ENCODE measurements at regions not wholly inside any gene's neighbourhood (a gene's known extent, or its start where the extent isn't known, plus 50 kb on each side); places are given as distances from the start of the nearest gene placed in this dataset.

DNA sequence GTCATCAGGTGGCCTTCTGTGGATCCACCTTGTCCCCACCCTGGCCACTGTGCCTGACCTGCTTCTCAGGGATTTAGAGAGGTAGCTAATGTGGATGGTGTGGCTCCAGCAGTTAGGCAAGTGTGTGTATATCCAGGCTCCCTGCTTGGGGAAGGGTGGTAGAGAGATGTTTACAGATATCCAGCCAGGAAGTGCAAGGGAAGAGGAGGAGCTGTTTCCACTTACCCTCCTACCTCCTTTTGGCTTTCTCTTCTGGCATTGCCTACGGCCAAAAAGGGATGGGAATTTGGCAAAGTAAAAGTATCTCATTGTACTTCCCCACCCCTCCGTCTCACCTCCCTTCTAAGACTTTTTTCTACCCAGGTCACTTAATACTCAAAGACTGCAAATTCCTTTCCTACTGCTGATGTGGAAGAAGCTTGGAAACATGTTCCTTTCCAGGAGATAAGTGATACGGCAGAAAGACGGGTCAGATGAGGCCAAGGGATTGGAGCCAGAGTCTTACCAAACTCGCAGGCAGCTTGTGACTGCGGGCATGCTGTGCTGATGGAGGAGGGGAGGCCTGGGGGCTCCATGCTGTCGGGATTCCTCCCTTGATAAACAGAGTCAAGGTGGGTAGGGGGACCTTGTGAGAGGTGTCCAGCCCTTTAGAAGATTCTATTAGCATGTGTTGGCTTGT is 253.4 kb downstream of the PRL start (continued):
- TF ChIP-seq MAFK (IDR thresholded peaks at IDR 0.05; ENCODE audit: low read depth, low read length) = no peak

DNA sequence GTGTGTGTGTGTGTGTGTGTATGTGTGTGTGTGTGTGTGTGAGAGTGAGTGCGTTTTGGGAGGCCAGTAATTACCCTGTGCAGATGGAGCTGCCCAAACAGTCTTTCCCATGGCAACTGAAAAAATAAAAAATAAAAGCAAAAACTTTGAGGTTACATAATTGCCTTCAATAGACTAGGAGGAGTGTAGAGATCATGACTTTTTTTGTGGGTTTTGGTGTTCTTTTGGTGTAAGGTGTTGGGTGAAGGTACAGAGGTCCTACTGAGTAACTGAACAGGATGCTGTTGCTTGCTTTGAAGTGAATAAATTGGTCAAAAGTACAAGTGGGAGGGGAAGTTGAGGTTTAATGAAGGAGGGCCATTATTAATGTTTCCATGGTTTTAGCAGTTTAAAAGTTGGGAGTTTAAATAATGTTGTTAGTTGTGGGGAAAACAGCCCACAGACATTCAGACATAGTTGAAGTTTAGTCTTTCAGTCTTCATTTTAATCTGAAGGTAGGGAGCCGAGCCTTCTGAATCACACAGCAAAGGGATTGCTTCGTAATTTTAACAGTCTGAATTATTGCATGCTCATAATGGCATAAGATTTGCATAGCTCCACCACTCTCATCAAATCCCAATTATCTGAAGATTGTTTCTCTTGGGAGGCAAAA is 251.4 kb downstream of the PRL start:
- no peaks in the 10 kb centered on the region for H3K27me3 ChIP-seq (ENCODE audit: control insufficient read depth, insufficient read depth, low read length)
- no peak overlapping the region for H3K9ac ChIP-seq (ENCODE audit: low read depth, low read length)
- no peak overlapping the region for H3K4me2 ChIP-seq (ENCODE audit: low read depth, low read length)
- peaks cover 0 to 9% of the 10 kb centered on the region in 2 experiments; a peak in 1 of 4 replicates for H3K79me1 ChIP-seq (ENCODE audit: low read depth in 1 of 2, low read length in 2 of 2)
- H4K91ac ChIP-seq (ENCODE audit: insufficient read depth, low read depth, low read length) = no peak overlapping the region
- H3K4me1 ChIP-seq (ENCODE audit: control insufficient read depth, insufficient read depth, low read length) = peaks cover 14% of the 10 kb centered on the region
- DNase-seq (no peak), ATAC-seq (ENCODE audit: low read depth) (no peak)
- no peak overlapping the region for H2BK120ac ChIP-seq (ENCODE audit: low read depth, low read length)
- no peak for TF ChIP-seq MAZ (IDR thresholded peaks at IDR 0.05; ENCODE audit: borderline replicate concordance, low read depth, low read length)
- TF ChIP-seq, protein P1, sequence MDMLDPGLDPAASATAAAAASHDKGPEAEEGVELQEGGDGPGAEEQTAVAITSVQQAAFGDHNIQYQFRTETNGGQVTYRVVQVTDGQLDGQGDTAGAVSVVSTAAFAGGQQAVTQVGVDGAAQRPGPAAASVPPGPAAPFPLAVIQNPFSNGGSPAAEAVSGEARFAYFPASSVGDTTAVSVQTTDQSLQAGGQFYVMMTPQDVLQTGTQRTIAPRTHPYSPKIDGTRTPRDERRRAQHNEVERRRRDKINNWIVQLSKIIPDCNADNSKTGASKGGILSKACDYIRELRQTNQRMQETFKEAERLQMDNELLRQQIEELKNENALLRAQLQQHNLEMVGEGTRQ (IDR thresholded peaks at IDR 0.05; ENCODE audit: low read depth, low read length) = no peak
- no peak for TF ChIP-seq MAFK (IDR thresholded peaks at IDR 0.05; ENCODE audit: low read depth, low read length)
- no peak for TF ChIP-seq BHLHE40 (IDR thresholded peaks at IDR 0.05; ENCODE audit: low read depth, low read length)
- no peak for TF ChIP-seq MXI1 (IDR thresholded peaks at IDR 0.05; ENCODE audit: borderline replicate concordance, low read depth, low read length)
- no peak for TF ChIP-seq POLR2A (IDR thresholded peaks at IDR 0.05; ENCODE audit: low read depth, low read length)
- TF ChIP-seq RCOR1 (IDR thresholded peaks at IDR 0.05; ENCODE audit: insufficient replicate concordance, low read length) = no peak
- H3K18ac ChIP-seq (ENCODE audit: low read depth, low read length) = no peak overlapping the region
- no peak overlapping the region for H2AK9ac ChIP-seq (replicated peaks; ENCODE audit: low read depth, low read length, poor library complexity)
- BruUV-seq (replicated peaks) = no TSS peak
- no peaks in the 10 kb centered on the region for H4K20me1 ChIP-seq (ENCODE audit: insufficient read depth, low read length)
- no peak overlapping the region for H3K27ac ChIP-seq (ENCODE audit: insufficient read depth, low read length)
- no peak overlapping the region for H2BK15ac ChIP-seq (ENCODE audit: low read depth, low read length)
- dilution Hi-C loops (cut with HindIII; ENCODE audit: low sequenced_read_pairs, unreplicated experiment) (no loop called here), intact Hi-C loops (cut with micrococcal nuclease) (no loop called here), in situ Hi-C loops (cut with MboI; ENCODE audit: low sequenced_read_pairs) (no loop called here)
- no peak overlapping the region for H2BK5ac ChIP-seq (ENCODE audit: low read depth, low read length, poor library complexity, severe bottlenecking)
- ChIA-PET POLR2A (ENCODE audit: unreplicated experiment) (interaction anchor here (0.7 kb wide), 1 partner anchor 517 kb away, joined by 3 read pairs; no protein-coding TSS in a partner anchor), CTCF (no interaction called here)
- no peak overlapping the region for H2AFZ ChIP-seq (replicated peaks; ENCODE audit: low read length, poor library complexity)
- H3K56ac ChIP-seq (ENCODE audit: extremely low read depth, insufficient read depth, low read length) = no peak overlapping the region
- no peak overlapping the region for H3K4ac ChIP-seq (ENCODE audit: low read depth, low read length)
- H2AK5ac ChIP-seq (ENCODE audit: low read depth, low read length) = no peak overlapping the region
- no peak overlapping the region for H4K5ac ChIP-seq (ENCODE audit: low read depth, low read length)
- H3K9me3 ChIP-seq (ENCODE audit: control insufficient read depth, insufficient read depth, low read length) = peaks cover 1% of the 10 kb centered on the region; the same call in 1 of the 2 replicates
- no peak overlapping the region for H4K8ac ChIP-seq (ENCODE audit: low read depth in 2 of 2, low read length in 2 of 2)
- no peak overlapping the region for H2BK20ac ChIP-seq (ENCODE audit: low read depth, low read length)
- H3K36me3 ChIP-seq (ENCODE audit: control insufficient read depth, insufficient read depth, low read length) = no peaks in the 10 kb centered on the region
- no peak overlapping the region for H3K14ac ChIP-seq (replicated peaks; ENCODE audit: low read depth, low read length)
- no peak overlapping the region for H3K4me3 ChIP-seq (ENCODE audit: insufficient read depth, low read depth, low read length)
- no CpG with 5 or more reads among the region's 3 CpGs for WGBS, 2 experiments (ENCODE audit: extremely low coverage in 2 of 2, insufficient read length in 1 of 2)
- H3K9me1 ChIP-seq (ENCODE audit: insufficient read depth, low read length) = peaks cover 14% of the 10 kb centered on the region; the same call in 1 of the 2 replicates
- no peak overlapping the region for H3K23ac ChIP-seq (ENCODE audit: low read depth, low read length)
